ENCODE measurements at regions not wholly inside any gene's neighbourhood (a gene's known extent, or its start where the extent isn't known, plus 50 kb on each side); places are given as distances from the start of the nearest gene placed in this dataset.

- Mint-ChIP-seq H3K27me3 (peaks cover 1 to 3% of the 10 kb centered on the region in 2 donors), H3K27ac (no peak overlapping the region), H3K4me1 (no peaks in the 10 kb centered on the region), H3K9me3 (peaks cover 0 to 4% (median 0%) of the 10 kb centered on the region in 3 donors), H3K36me3 (no peaks in the 10 kb centered on the region), H3K4me3 (no peak overlapping the region)
- no CpG with 5 or more reads among the region's 6 CpGs for WGBS (ENCODE audit: insufficient coverage)
- Histone ChIP-seq H3K27ac (ENCODE audit: low read length) (no peak overlapping the region), H3K4me1 (ENCODE audit: control insufficient read depth in 1 of 2, extremely low read depth in 1 of 2, insufficient read depth in 2 of 2, low read length in 2 of 2) (no peaks in the 10 kb centered on the region), H3K36me3 (ENCODE audit: control insufficient read depth in 2 of 2, extremely low read depth in 1 of 2, insufficient read depth in 1 of 2, low read length in 1 of 2) (no peaks in the 10 kb centered on the region), H3K9me3 (no peaks in the 10 kb centered on the region), H3K4me3 (ENCODE audit: control insufficient read depth in 1 of 2, extremely low read depth in 1 of 2, low read length in 1 of 2) (no peak overlapping the region), H3K27me3 (replicated peaks in 1 of 2; ENCODE audit: control insufficient read depth in 2 of 2, extremely low read depth in 1 of 2, insufficient read depth in 2 of 2, low read length in 1 of 2) (peaks cover 0 to 7% of the 10 kb centered on the region in 2 experiments)
- CTCF ChIA-PET = no interaction called here
- ATAC-seq (replicated peaks in 1 of 4) (no peak), DNase-seq (no peak)
- POLR2A ChIA-PET = no interaction called here
Measured at GRCh38 chr18:10299643-10300042, 154.8 kb upstream of the APCDD1 start.

GRCh38 chr18:10300739-10301138 lies 153.7 kb upstream of the APCDD1 start:
- H3K9me3 Mint-ChIP-seq = peaks cover 0 to 4% (median 0%) of the 10 kb centered on the region in 3 donors
- WGBS (ENCODE audit: insufficient coverage) = 89% methylated on average over 2 of the region's 7 CpGs
- H3K4me1 Mint-ChIP-seq = no peaks in the 10 kb centered on the region
- no peak overlapping the region for H3K4me3 Mint-ChIP-seq
- H3K27ac ChIP-seq (ENCODE audit: low read length) = no peak overlapping the region
- DNase-seq = no peak
- H3K36me3 ChIP-seq (ENCODE audit: control insufficient read depth in 2 of 2, extremely low read depth in 1 of 2, insufficient read depth in 1 of 2, low read length in 1 of 2) = no peaks in the 10 kb centered on the region
- no peaks in the 10 kb centered on the region for H3K36me3 Mint-ChIP-seq
- peaks cover 0 to 7% of the 10 kb centered on the region in 2 experiments for H3K27me3 ChIP-seq (replicated peaks in 1 of 2; ENCODE audit: control insufficient read depth in 2 of 2, extremely low read depth in 1 of 2, insufficient read depth in 2 of 2, low read length in 1 of 2)
- ChIA-PET POLR2A (interaction anchor here in 1 of 2 donors (0.6 kb wide), 1 partner anchor 431 kb away, joined by 5 read pairs; no protein-coding TSS in a partner anchor), CTCF (interaction anchor here in 1 of 2 donors (0.6 to 0.7 kb wide), 2 partner anchors 190 to 1050 kb away, joined by 4 read pairs; no protein-coding TSS in a partner anchor)
- no peak for ATAC-seq (replicated peaks in 1 of 4)
- peaks cover 1 to 3% of the 10 kb centered on the region in 2 donors for H3K27me3 Mint-ChIP-seq
- no peak overlapping the region for H3K4me3 ChIP-seq (ENCODE audit: control insufficient read depth in 1 of 2, extremely low read depth in 1 of 2, low read length in 1 of 2)
- no peaks in the 10 kb centered on the region for H3K4me1 ChIP-seq (ENCODE audit: control insufficient read depth in 1 of 2, extremely low read depth in 1 of 2, insufficient read depth in 2 of 2, low read length in 2 of 2)
- H3K27ac Mint-ChIP-seq = no peak overlapping the region
- no peaks in the 10 kb centered on the region for H3K9me3 ChIP-seq

DNA sequence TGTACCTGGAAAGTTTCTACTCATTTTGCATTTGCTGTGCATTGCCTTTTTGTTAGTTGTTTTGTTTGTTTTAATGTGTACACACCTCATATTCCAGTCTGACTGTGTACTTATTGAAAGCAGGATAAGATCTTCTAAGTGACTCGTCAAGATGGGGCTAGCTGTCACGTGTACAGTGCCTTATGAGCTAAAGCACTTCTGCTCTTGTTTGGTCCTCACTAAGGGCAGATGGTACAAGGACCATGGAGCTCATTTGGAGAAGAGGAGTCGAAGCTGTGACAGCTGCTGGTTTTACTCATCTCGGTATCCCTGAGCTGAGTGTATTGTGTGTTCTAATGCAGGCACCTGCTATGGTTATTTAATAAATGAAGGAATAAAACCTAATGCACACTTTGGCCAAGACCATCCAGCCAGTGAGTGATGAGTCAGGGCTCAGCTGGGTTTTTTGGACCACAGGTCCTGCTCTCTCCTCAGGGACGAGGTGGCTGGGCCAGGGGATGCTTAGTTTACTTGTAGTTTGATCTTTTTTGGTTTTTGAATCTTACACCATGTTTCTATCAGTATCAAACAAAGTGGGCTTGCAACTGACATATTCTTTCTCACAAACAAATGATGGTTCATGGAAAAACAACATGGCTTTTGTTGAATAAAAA lies 152.5 kb upstream of the APCDD1 start:
- no peaks in the 10 kb centered on the region for H3K36me3 ChIP-seq (ENCODE audit: control insufficient read depth in 2 of 2, extremely low read depth in 1 of 2, insufficient read depth in 1 of 2, low read length in 1 of 2)
- ATAC-seq (replicated peaks in 1 of 4) = no peak

GRCh38 chr18:10303171-10303570 lies 151.3 kb upstream of the APCDD1 start:
- Mint-ChIP-seq H3K4me1 (no peaks in the 10 kb centered on the region), H3K4me3 (no peak overlapping the region), H3K36me3 (no peaks in the 10 kb centered on the region), H3K9me3 (peaks cover 0 to 4% (median 0%) of the 10 kb centered on the region in 3 donors), H3K27me3 (peaks cover under 1 to 1% of the 10 kb centered on the region in 2 donors), H3K27ac (no peak overlapping the region)
- no peak overlapping the region for H3K4me3 ChIP-seq (ENCODE audit: control insufficient read depth in 1 of 2, extremely low read depth in 1 of 2, low read length in 1 of 2)
- DNase-seq (no peak), ATAC-seq (replicated peaks in 1 of 4) (no peak)
- POLR2A ChIA-PET = no interaction called here
- no peak overlapping the region for H3K27ac ChIP-seq (ENCODE audit: low read length)
- 58% methylated on average over 2 of the region's 2 CpGs for WGBS (ENCODE audit: insufficient coverage)
- H3K36me3 ChIP-seq (ENCODE audit: control insufficient read depth in 2 of 2, extremely low read depth in 1 of 2, insufficient read depth in 1 of 2, low read length in 1 of 2) = no peaks in the 10 kb centered on the region
- H3K4me1 ChIP-seq (ENCODE audit: control insufficient read depth in 1 of 2, extremely low read depth in 1 of 2, insufficient read depth in 2 of 2, low read length in 2 of 2) = no peaks in the 10 kb centered on the region
- H3K9me3 ChIP-seq = no peaks in the 10 kb centered on the region
- H3K27me3 ChIP-seq (replicated peaks in 1 of 2; ENCODE audit: control insufficient read depth in 2 of 2, extremely low read depth in 1 of 2, insufficient read depth in 2 of 2, low read length in 1 of 2) = peaks cover 0 to 7% of the 10 kb centered on the region in 2 experiments
- CTCF ChIA-PET = no interaction called here

More for the DNA sequence above, 152.5 kb upstream of the APCDD1 start:
- POLR2A ChIA-PET = no interaction called here
- H3K9me3 Mint-ChIP-seq = peaks cover 0 to 4% (median 0%) of the 10 kb centered on the region in 3 donors
- no peaks in the 10 kb centered on the region for H3K36me3 Mint-ChIP-seq
- H3K4me3 ChIP-seq (ENCODE audit: control insufficient read depth in 1 of 2, extremely low read depth in 1 of 2, low read length in 1 of 2) = no peak overlapping the region
- H3K4me1 ChIP-seq (ENCODE audit: control insufficient read depth in 1 of 2, extremely low read depth in 1 of 2, insufficient read depth in 2 of 2, low read length in 2 of 2) = no peaks in the 10 kb centered on the region
- no peaks in the 10 kb centered on the region for H3K4me1 Mint-ChIP-seq
- peaks cover 1 to 3% of the 10 kb centered on the region in 2 donors for H3K27me3 Mint-ChIP-seq
- peaks cover 0 to 7% of the 10 kb centered on the region in 2 experiments for H3K27me3 ChIP-seq (replicated peaks in 1 of 2; ENCODE audit: control insufficient read depth in 2 of 2, extremely low read depth in 1 of 2, insufficient read depth in 2 of 2, low read length in 1 of 2)
- no peak overlapping the region for H3K27ac Mint-ChIP-seq
- H3K4me3 Mint-ChIP-seq = no peak overlapping the region
- no peak overlapping the region for H3K27ac ChIP-seq (ENCODE audit: low read length)
- DNase-seq = no peak
- CTCF ChIA-PET = no interaction called here
- 74% methylated on average over 4 of the region's 5 CpGs for WGBS (ENCODE audit: insufficient coverage)
- H3K9me3 ChIP-seq = no peaks in the 10 kb centered on the region

DNA sequence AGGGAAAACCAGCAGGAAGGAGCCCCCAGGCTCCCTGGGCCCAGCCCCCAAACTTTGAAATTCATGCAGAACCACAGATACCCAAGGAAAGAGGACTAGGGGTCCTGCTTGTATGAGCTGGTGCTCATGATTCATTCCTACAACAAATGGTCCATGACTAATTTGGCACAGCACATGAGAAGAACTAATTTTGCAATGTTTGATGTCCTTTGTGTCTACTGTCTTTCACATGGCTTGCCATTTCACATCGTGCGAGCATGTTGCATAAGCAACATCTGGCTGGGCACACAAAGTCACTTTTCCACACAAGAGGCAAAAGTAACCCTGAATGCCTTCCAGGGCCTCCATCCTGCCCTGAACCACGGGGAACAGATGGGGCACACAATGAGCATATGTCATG lies 149.6 kb upstream of the APCDD1 start:
- H3K27me3 ChIP-seq (replicated peaks in 1 of 2; ENCODE audit: control insufficient read depth in 2 of 2, extremely low read depth in 1 of 2, insufficient read depth in 2 of 2, low read length in 1 of 2) = peaks cover 0 to under 1% of the 10 kb centered on the region in 2 experiments
- no peaks in the 10 kb centered on the region for H3K36me3 ChIP-seq (ENCODE audit: control insufficient read depth in 2 of 2, extremely low read depth in 1 of 2, insufficient read depth in 1 of 2, low read length in 1 of 2)
- no peaks in the 10 kb centered on the region for H3K4me1 ChIP-seq (ENCODE audit: control insufficient read depth in 1 of 2, extremely low read depth in 1 of 2, insufficient read depth in 2 of 2, low read length in 2 of 2)
- POLR2A ChIA-PET = interaction anchor here in 1 of 2 donors (0.6 kb wide), 1 partner anchor 444 kb away, joined by 7 read pairs; no protein-coding TSS in a partner anchor
- peaks cover 0 to 4% (median 0%) of the 10 kb centered on the region in 3 donors for H3K9me3 Mint-ChIP-seq
- H3K9me3 ChIP-seq = no peaks in the 10 kb centered on the region
- H3K4me1 Mint-ChIP-seq = no peaks in the 10 kb centered on the region
- H3K27me3 Mint-ChIP-seq = peaks cover 0 to 7% of the 10 kb centered on the region in 2 donors
- no peak overlapping the region for H3K27ac Mint-ChIP-seq
- no peak overlapping the region for H3K27ac ChIP-seq (ENCODE audit: low read length)
- no peak overlapping the region for H3K4me3 ChIP-seq (ENCODE audit: control insufficient read depth in 1 of 2, extremely low read depth in 1 of 2, low read length in 1 of 2)
- DNase-seq (no peak), ATAC-seq (replicated peaks in 1 of 4) (no peak)
- WGBS (ENCODE audit: insufficient coverage) = 81% methylated on average over 2 of the region's 3 CpGs
- CTCF ChIA-PET = no interaction called here
- H3K36me3 Mint-ChIP-seq = no peaks in the 10 kb centered on the region
- no peak overlapping the region for H3K4me3 Mint-ChIP-seq

GRCh38 chr18:10306779-10307178 lies 147.7 kb upstream of the APCDD1 start:
- no CpG with 5 or more reads among the region's 2 CpGs for WGBS (ENCODE audit: insufficient coverage)
- H3K9me3 ChIP-seq = no peaks in the 10 kb centered on the region
- no peak for ATAC-seq (replicated peaks in 1 of 4)
- ChIA-PET POLR2A (no interaction called here), CTCF (no interaction called here)
- H3K36me3 ChIP-seq (ENCODE audit: control insufficient read depth in 2 of 2, extremely low read depth in 1 of 2, insufficient read depth in 1 of 2, low read length in 1 of 2) = no peaks in the 10 kb centered on the region
- peaks cover 0 to 7% of the 10 kb centered on the region in 2 donors for H3K27me3 Mint-ChIP-seq
- H3K4me3 Mint-ChIP-seq = no peak overlapping the region
- no peak overlapping the region for H3K27ac Mint-ChIP-seq
- no peaks in the 10 kb centered on the region for H3K27me3 ChIP-seq (replicated peaks in 1 of 2; ENCODE audit: control insufficient read depth in 2 of 2, extremely low read depth in 1 of 2, insufficient read depth in 2 of 2, low read length in 1 of 2)
- no peaks in the 10 kb centered on the region for H3K4me1 ChIP-seq (ENCODE audit: control insufficient read depth in 1 of 2, extremely low read depth in 1 of 2, insufficient read depth in 2 of 2, low read length in 2 of 2)
- no peak overlapping the region for H3K27ac ChIP-seq (ENCODE audit: low read length)
- DNase-seq = no peak
- H3K4me3 ChIP-seq (ENCODE audit: control insufficient read depth in 1 of 2, extremely low read depth in 1 of 2, low read length in 1 of 2) = no peak overlapping the region
- no peaks in the 10 kb centered on the region for H3K4me1 Mint-ChIP-seq
- H3K9me3 Mint-ChIP-seq = peaks cover 0 to 4% (median 0%) of the 10 kb centered on the region in 3 donors
- no peaks in the 10 kb centered on the region for H3K36me3 Mint-ChIP-seq

Data from T-cell (primary cell).